Right lobe of liver (tissue), 6 donors: ENCODE measurements at regions not wholly inside any gene's neighbourhood (a gene's known extent, or its start where the extent isn't known, plus 50 kb on each side); places are given as distances from the start of the nearest gene placed in this dataset.

Experiments used
- ATAC-seq, 4 donors: fragments of 200-7000 bp; cut with Tn5 transposase; one replicate each; pipeline ENCODE4 v1.9.1; 2020; ENCODE audit warnings: mild to moderate bottlenecking in 4 of 4, moderate library complexity in 4 of 4
- DNase-seq, 3 donors: peaks; one replicate each; pipeline ENCODE4 v3.0.0-alpha.2; 2020
- H3K27ac ChIP-seq, 3 donors: fragments of 200-600 bp; one replicate each; pipeline ENCODE4 v1.8.0; 2022
- H3K27me3 ChIP-seq, 2 donors: fragments of 200-600 bp; one replicate each; pipeline ENCODE4 v1.8.0; 2022
- H3K36me3 ChIP-seq, 4 donors: fragments of 200-600 bp; sonication (generic) in 1 of 4; one replicate each; pipeline versions ENCODE4 v1.5.1 to v1.8.0; 2017 to 2022; ENCODE audit warnings: control low read depth in 1 of 4
- H3K4me1 ChIP-seq, 4 donors: fragments of 200-600 bp; sonication (generic) in 1 of 4; one replicate each; pipeline versions ENCODE4 v1.5.1 to v1.8.0; 2017 to 2022; ENCODE audit warnings: control low read depth in 1 of 4
- H3K4me3 ChIP-seq, 3 donors: fragments of 200-600 bp; one replicate each; pipeline ENCODE4 v1.8.0; 2022
- H3K9me3 ChIP-seq, 4 donors: fragments of 200-600 bp; sonication (generic) in 1 of 4; one replicate each; pipeline versions ENCODE4 v1.5.1 to v1.8.0; 2017 to 2022; ENCODE audit warnings: control low read depth in 1 of 4
- CTCF ChIP-seq, 4 donors: fragments of 200-600 bp in 3 of 4; fragments of 450-650 bp in 1 of 4; IDR thresholded peaks; one replicate each; pipeline versions ENCODE4 v1.5.1 to v1.8.0; 2016 to 2022; ENCODE audit warnings: antibody characterized with exemption in 4 of 4, mild to moderate bottlenecking in 2 of 4
- POLR2A ChIP-seq: fragments of 450-650 bp; IDR thresholded peaks from one replicate; pipeline ENCODE4 v1.6.1; 2017; ENCODE audit warnings: antibody characterized with exemption, mild to moderate bottlenecking
- WGBS: methylation state at CpG from one replicate; pipeline ENCODE4 v1.1.6; 2018; ENCODE audit warnings: low coverage, low lambda C conversion rate; ENCODE audit not compliant: insufficient coverage; ENCODE audit errors: missing lambda C conversion rate; 5-methylcytosine and 5-hydroxymethylcytosine counted together
- intact Hi-C, 2 donors: fragments of 100-400 bp; cut with DNase I; formaldehyde crosslinking; loops; one replicate each; pipeline versions ENCODE4 v1.11.2 to v1.14.1; 2022
- donor health status: DM: no; HTN: yes; CAD: no.
- donor health status: DM: no; HTN: no; CAD: no.
- donor health status: DM: no; HTN: no; CAD: no.
- donor health status: DM: no; HTN: yes; CAD: no.
- donor health status: DM: no; HTN: yes; CAD: no.

- DNase-seq: no peak
- TF ChIP-seq POLR2A (no peak), CTCF (IDR thresholded peaks at IDR 0.05) (no peak)
- ATAC-seq: no peak
- H3K9me3 ChIP-seq: no peaks in the 10 kb centered on the region
- no peaks in the 10 kb centered on the region for H3K36me3 ChIP-seq
- WGBS: 70% methylated on average over 5 of the region's 5 CpGs
- no peak overlapping the region for H3K27ac ChIP-seq
- intact Hi-C loops: no loop called here
- H3K4me3 ChIP-seq: no peak overlapping the region
- no peaks in the 10 kb centered on the region for H3K27me3 ChIP-seq
- H3K4me1 ChIP-seq: no peaks in the 10 kb centered on the region
Measured at GRCh38 chr6:133047065-133047665, 194.0 kb upstream of the EYA4 start.

- no peak overlapping the region for H3K4me3 ChIP-seq
- no peaks in the 10 kb centered on the region for H3K27me3 ChIP-seq
- TF ChIP-seq CTCF (IDR thresholded peaks at IDR 0.05) (no peak), POLR2A (no peak)
- no peaks in the 10 kb centered on the region for H3K36me3 ChIP-seq
- H3K4me1 ChIP-seq: no peaks in the 10 kb centered on the region
- no peak for DNase-seq
- ATAC-seq: no peak
- no peaks in the 10 kb centered on the region for H3K9me3 ChIP-seq
- intact Hi-C loops: no loop called here
- WGBS: 50% methylated on average over 1 of the region's 1 CpG
- no peak overlapping the region for H3K27ac ChIP-seq
Measured at GRCh38 chr6:133047706-133048105, 193.5 kb upstream of the EYA4 start.

- intact Hi-C loops: no loop called here
- ATAC-seq (no peak), DNase-seq (no peak)
- H3K4me3 ChIP-seq: no peak overlapping the region
- H3K36me3 ChIP-seq: no peaks in the 10 kb centered on the region
- H3K4me1 ChIP-seq: no peaks in the 10 kb centered on the region
- TF ChIP-seq CTCF (IDR thresholded peaks at IDR 0.05) (no peak), POLR2A (no peak)
- no peaks in the 10 kb centered on the region for H3K27me3 ChIP-seq
- WGBS: 53% methylated on average over 6 of the region's 6 CpGs
- H3K27ac ChIP-seq: no peak overlapping the region
- H3K9me3 ChIP-seq: no peaks in the 10 kb centered on the region
Measured at GRCh38 chr6:133051240-133051639, 189.9 kb upstream of the EYA4 start.

GRCh38 chr6:133052465-133052864 lies 188.7 kb upstream of the EYA4 start:
- Histone ChIP-seq H3K4me1 (no peaks in the 10 kb centered on the region), H3K27ac (no peak overlapping the region), H3K27me3 (no peaks in the 10 kb centered on the region), H3K9me3 (no peaks in the 10 kb centered on the region), H3K36me3 (no peaks in the 10 kb centered on the region), H3K4me3 (no peak overlapping the region)
- DNase-seq (no peak), ATAC-seq (no peak)
- intact Hi-C loops: no loop called here
- WGBS: 90% methylated on average over 2 of the region's 2 CpGs
- TF ChIP-seq CTCF (IDR thresholded peaks at IDR 0.05): no peak
- TF ChIP-seq POLR2A: no peak
